GM12864 (cell line): ENCODE measurements at regions not wholly inside any gene's neighbourhood (a gene's known extent, or its start where the extent isn't known, plus 50 kb on each side); places are given as distances from the start of the nearest gene placed in this dataset.

Source experiments
- DNase-seq: peaks from one replicate; pipeline ENCODE4 v3.0.0-alpha.2; 2011; ENCODE audit warnings: low read depth
- H3K4me3 ChIP-seq: 2 replicates; pipeline ENCODE4 v1.5.1; 2011; ENCODE audit warnings: mild to moderate bottlenecking, low read depth, low read length, control low read depth
- CTCF ChIP-seq: IDR thresholded peaks from 2 replicates; pipeline ENCODE4 v1.5.1; 2011; ENCODE audit warnings: low read depth, mild to moderate bottlenecking, moderate library complexity, low read length, control low read depth, inconsistent platforms; ENCODE audit errors: missing control alignments

- no peak for TF ChIP-seq CTCF
- DNase-seq, result no peak
- H3K4me3 ChIP-seq, result no peak overlapping the region
Observed at GRCh38 chr9:115643948-115644727, 509.5 kb upstream of the PAPPA start.

- no peak overlapping the region for H3K4me3 ChIP-seq
- no peak for TF ChIP-seq CTCF
- no peak for DNase-seq
Observed at GRCh38 chr9:115649991-115650472, 503.6 kb upstream of the PAPPA start.

- no peak for TF ChIP-seq CTCF
- no peak overlapping the region for H3K4me3 ChIP-seq
- DNase-seq, result no peak
Observed at GRCh38 chr9:115650768-115651167, 502.8 kb upstream of the PAPPA start.

GRCh38 chr9:115651461-115651860, 502.1 kb upstream of the PAPPA start:
- no peak for TF ChIP-seq CTCF
- no peak for DNase-seq
- H3K4me3 ChIP-seq, result no peak overlapping the region

GRCh38 chr9:115653171-115653606, 500.4 kb upstream of the PAPPA start:
- no peak overlapping the region for H3K4me3 ChIP-seq
- no peak for DNase-seq
- TF ChIP-seq CTCF, result no peak

GRCh38 chr9:115657695-115658094, 495.9 kb upstream of the PAPPA start:
- no peak for DNase-seq
- no peak for TF ChIP-seq CTCF
- H3K4me3 ChIP-seq, result no peak overlapping the region

GRCh38 chr9:115665519-115665918, 488.1 kb upstream of the PAPPA start:
- no peak for TF ChIP-seq CTCF
- H3K4me3 ChIP-seq, result no peak overlapping the region

More at GRCh38 chr9:115665519-115665918, 488.1 kb upstream of the PAPPA start:
- no peak for DNase-seq
